ENCODE measurements at regions not wholly inside any gene's neighbourhood (a gene's known extent, or its start where the extent isn't known, plus 50 kb on each side); places are given as distances from the start of the nearest gene placed in this dataset.

DNA sequence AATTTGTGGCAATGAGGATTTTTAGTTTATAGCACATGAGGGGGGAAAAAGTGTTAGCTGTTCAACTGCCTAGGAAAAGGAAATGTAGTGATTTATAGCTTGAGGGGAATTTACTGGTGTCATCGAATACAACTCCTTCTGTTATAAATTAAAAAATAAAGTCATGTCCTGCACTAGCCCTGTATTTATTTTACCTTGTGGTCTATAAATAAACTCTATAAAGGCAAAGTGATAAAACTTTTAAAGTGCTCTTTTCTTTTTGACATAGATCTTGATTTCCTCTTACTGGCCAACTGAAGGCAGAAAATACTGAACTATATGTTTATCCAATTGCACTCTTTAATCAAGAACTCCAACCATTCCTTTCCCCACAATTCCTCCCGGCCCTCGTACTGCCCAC lies 672.1 kb upstream of the SLIT2 start:
- TF ChIP-seq CTCF (conservative IDR thresholded peaks at IDR 0.05; ENCODE audit: low read length) (no peak), EZH2phosphoT487 (IDR thresholded peaks at IDR 0.05; ENCODE audit: borderline replicate concordance) (no peak)

All from Loucy (cell line).